ENCODE measurements at regions not wholly inside any gene's neighbourhood (a gene's known extent, or its start where the extent isn't known, plus 50 kb on each side); places are given as distances from the start of the nearest gene placed in this dataset.
"Not testable (repeated sequence)": the region's sequence is repeated elsewhere in the genome, so short reads cannot be mapped to it uniquely, and the experiment has no call there.

GRCh38 chr5:142402752-142403318 lies 78.0 kb upstream of the SPRY4 start:
- no peak for DNase-seq

GRCh38 chr5:142400415-142400814 lies 75.6 kb upstream of the SPRY4 start:
- no peak for DNase-seq

GRCh38 chr5:142399891-142400290 lies 75.1 kb upstream of the SPRY4 start:
- no peak for DNase-seq

GRCh38 chr5:142398730-142399055 lies 73.9 kb upstream of the SPRY4 start:
- no peak for DNase-seq

GRCh38 chr5:142398011-142398729 lies 73.3 kb upstream of the SPRY4 start:
- DNase-seq: not testable (repeated sequence)

- no peak for DNase-seq
These were observed 72.4 kb upstream of the SPRY4 start for GRCh38 chr5:142397178-142397577.

GRCh38 chr5:142396436-142397038 lies 71.7 kb upstream of the SPRY4 start:
- no peak for DNase-seq

GRCh38 chr5:142395334-142395733 lies 70.5 kb upstream of the SPRY4 start:
- DNase-seq: no peak

- no peak for DNase-seq
These were observed 66.4 kb upstream of the SPRY4 start for GRCh38 chr5:142391058-142391845.

- DNase-seq: no peak
These were observed 65.5 kb upstream of the SPRY4 start for GRCh38 chr5:142390334-142390733.

- DNase-seq: no peak
These were observed 63.9 kb upstream of the SPRY4 start for GRCh38 chr5:142388696-142389095.

GRCh38 chr5:142387024-142387682 lies 62.3 kb upstream of the SPRY4 start:
- peak; percentile 38 for DNase-seq

- no peak for DNase-seq
These were observed 61.6 kb upstream of the SPRY4 start for GRCh38 chr5:142386137-142387023.

- no peak for DNase-seq
These were observed 60.4 kb upstream of the SPRY4 start for GRCh38 chr5:142385194-142385593.

- DNase-seq: no peak
These were observed 59.2 kb upstream of the SPRY4 start for GRCh38 chr5:142384014-142384413.

- DNase-seq: no peak
These were observed 57.4 kb upstream of the SPRY4 start for GRCh38 chr5:142382186-142382585.

GRCh38 chr5:142378737-142379634 lies 54.2 kb upstream of the SPRY4 start:
- no peak for DNase-seq

- DNase-seq: no peak
These were observed 51.2 kb upstream of the SPRY4 start for GRCh38 chr5:142375944-142376411.
